ENCODE measurements at regions not wholly inside any gene's neighbourhood (a gene's known extent, or its start where the extent isn't known, plus 50 kb on each side); places are given as distances from the start of the nearest gene placed in this dataset.
"Not testable (repeated sequence)": the region's sequence is repeated elsewhere in the genome, so short reads cannot be mapped to it uniquely, and the experiment has no call there.

GRCh38 chr2:41038408-41038807, 586.5 kb upstream of the SLC8A1 start:
- Histone ChIP-seq H3K27me3 (replicated peaks; ENCODE audit: insufficient read depth, low read depth, low read length, poor library complexity) (no peaks in the 10 kb centered on the region), H3K4me1 (ENCODE audit: insufficient read depth, low read length, poor library complexity, severe bottlenecking) (no peaks in the 10 kb centered on the region), H3K36me3 (ENCODE audit: insufficient read depth, low read length, poor library complexity, severe bottlenecking) (no peaks in the 10 kb centered on the region), H3K9me3 (ENCODE audit: low read depth, low read length, poor library complexity, severe bottlenecking) (no peaks in the 10 kb centered on the region), H3K4me3 (ENCODE audit: low read depth, low read length, poor library complexity, severe bottlenecking) (no peak overlapping the region), H3K27ac (ENCODE audit: low read depth, low read length, poor library complexity, severe bottlenecking) (no peak overlapping the region)
- no TSS peak for BruUV-seq (replicated peaks)
- intact Hi-C loops (cut with micrococcal nuclease; ENCODE audit: unreplicated experiment) = no loop called here
- ChIA-PET CTCF (no interaction called here), POLR2A (ENCODE audit: low non-redundant PET) (no interaction called here)
- no peak for DNase-seq (ENCODE audit: low spot score)
- no peak for TF ChIP-seq CTCF (conservative IDR thresholded peaks at IDR 0.05; ENCODE audit: low read depth, low read length)
- no peak for TF ChIP-seq EZH2 (IDR thresholded peaks at IDR 0.05; ENCODE audit: borderline replicate concordance, low read depth, low read length, poor library complexity, severe bottlenecking)

GRCh38 chr2:41039750-41040149, 587.9 kb upstream of the SLC8A1 start:
- intact Hi-C loops (cut with micrococcal nuclease; ENCODE audit: unreplicated experiment); POLR2A ChIA-PET (ENCODE audit: low non-redundant PET): not testable (repeated sequence)

GRCh38 chr2:41040782-41041520, 589.1 kb upstream of the SLC8A1 start:
- intact Hi-C loops (cut with micrococcal nuclease; ENCODE audit: unreplicated experiment) = no loop called here
- Histone ChIP-seq H3K36me3 (ENCODE audit: insufficient read depth, low read length, poor library complexity, severe bottlenecking) (no peaks in the 10 kb centered on the region), H3K27me3 (replicated peaks; ENCODE audit: insufficient read depth, low read depth, low read length, poor library complexity) (no peaks in the 10 kb centered on the region), H3K27ac (ENCODE audit: low read depth, low read length, poor library complexity, severe bottlenecking) (no peak overlapping the region), H3K9me3 (ENCODE audit: low read depth, low read length, poor library complexity, severe bottlenecking) (no peaks in the 10 kb centered on the region), H3K4me3 (ENCODE audit: low read depth, low read length, poor library complexity, severe bottlenecking) (no peak overlapping the region), H3K4me1 (ENCODE audit: insufficient read depth, low read length, poor library complexity, severe bottlenecking) (no peaks in the 10 kb centered on the region)
- ChIA-PET POLR2A (ENCODE audit: low non-redundant PET) (no interaction called here), CTCF (no interaction called here)
- DNase-seq (ENCODE audit: low spot score) = peak; percentile 76
- TF ChIP-seq EZH2 (IDR thresholded peaks at IDR 0.05; ENCODE audit: borderline replicate concordance, low read depth, low read length, poor library complexity, severe bottlenecking) = no peak
- no peak for TF ChIP-seq CTCF (conservative IDR thresholded peaks at IDR 0.05; ENCODE audit: low read depth, low read length)
- BruUV-seq (replicated peaks) = no TSS peak

More at GRCh38 chr2:41039750-41040149, 587.9 kb upstream of the SLC8A1 start:
- DNase-seq (ENCODE audit: low spot score); H3K9me3 ChIP-seq (ENCODE audit: low read depth, low read length, poor library complexity, severe bottlenecking); CTCF ChIA-PET; H3K36me3 ChIP-seq (ENCODE audit: insufficient read depth, low read length, poor library complexity, severe bottlenecking); H3K4me1 ChIP-seq (ENCODE audit: insufficient read depth, low read length, poor library complexity, severe bottlenecking); H3K27me3 ChIP-seq (replicated peaks; ENCODE audit: insufficient read depth, low read depth, low read length, poor library complexity); BruUV-seq (replicated peaks); H3K4me3 ChIP-seq (ENCODE audit: low read depth, low read length, poor library complexity, severe bottlenecking); H3K27ac ChIP-seq (ENCODE audit: low read depth, low read length, poor library complexity, severe bottlenecking): not testable (repeated sequence)

- H3K27ac ChIP-seq (ENCODE audit: low read depth, low read length, poor library complexity, severe bottlenecking) = no peak overlapping the region
- H3K9me3 ChIP-seq (ENCODE audit: low read depth, low read length, poor library complexity, severe bottlenecking) = no peaks in the 10 kb centered on the region
- ChIA-PET CTCF (no interaction called here), POLR2A (ENCODE audit: low non-redundant PET) (no interaction called here)
- BruUV-seq (replicated peaks) = no TSS peak
- TF ChIP-seq CTCF (conservative IDR thresholded peaks at IDR 0.05; ENCODE audit: low read depth, low read length) (no peak), EZH2 (IDR thresholded peaks at IDR 0.05; ENCODE audit: borderline replicate concordance, low read depth, low read length, poor library complexity, severe bottlenecking) (no peak)
- DNase-seq (ENCODE audit: low spot score) = no peak
- H3K27me3 ChIP-seq (replicated peaks; ENCODE audit: insufficient read depth, low read depth, low read length, poor library complexity) = no peaks in the 10 kb centered on the region
- H3K36me3 ChIP-seq (ENCODE audit: insufficient read depth, low read length, poor library complexity, severe bottlenecking) = no peaks in the 10 kb centered on the region
- intact Hi-C loops (cut with micrococcal nuclease; ENCODE audit: unreplicated experiment) = no loop called here
- H3K4me1 ChIP-seq (ENCODE audit: insufficient read depth, low read length, poor library complexity, severe bottlenecking) = no peaks in the 10 kb centered on the region
- H3K4me3 ChIP-seq (ENCODE audit: low read depth, low read length, poor library complexity, severe bottlenecking) = no peak overlapping the region
Measured at GRCh38 chr2:41042343-41042742, 590.5 kb upstream of the SLC8A1 start.

All from A673 (cell line).